T-helper 2 cell treated with Interferon-gamma antibody and Interleukin-4, amounts not matched to agents 5 μg/mL and 100 μg/mL, for 36 hours (primary cell): ENCODE measurements at regions not wholly inside any gene's neighbourhood (a gene's known extent, or its start where the extent isn't known, plus 50 kb on each side); places are given as distances from the start of the nearest gene placed in this dataset.

Experiments
- DNase-seq: peaks from one replicate; pipeline ENCODE4 v3.0.0; 2021; ENCODE audit warnings: low spot score
- H3K27ac Mint-ChIP-seq: one replicate; pipeline ENCODE4 v1.8.0; 2021; ENCODE audit warnings: mild to moderate bottlenecking, mixed read lengths
- H3K27me3 Mint-ChIP-seq: one replicate; pipeline ENCODE4 v1.8.0; 2021; ENCODE audit warnings: low read depth, mixed read lengths
- H3K36me3 Mint-ChIP-seq: one replicate; pipeline ENCODE4 v1.8.0; 2021; ENCODE audit warnings: low read depth, mixed read lengths
- H3K4me1 Mint-ChIP-seq: one replicate; pipeline ENCODE4 v1.8.0; 2021; ENCODE audit warnings: low read depth, mixed read lengths
- H3K4me3 Mint-ChIP-seq: one replicate; pipeline ENCODE4 v1.8.0; 2022; ENCODE audit warnings: mild to moderate bottlenecking, moderate library complexity, mixed read lengths
- H3K9me3 Mint-ChIP-seq: one replicate; pipeline ENCODE4 v1.8.0; 2021; ENCODE audit warnings: mixed read lengths

DNA sequence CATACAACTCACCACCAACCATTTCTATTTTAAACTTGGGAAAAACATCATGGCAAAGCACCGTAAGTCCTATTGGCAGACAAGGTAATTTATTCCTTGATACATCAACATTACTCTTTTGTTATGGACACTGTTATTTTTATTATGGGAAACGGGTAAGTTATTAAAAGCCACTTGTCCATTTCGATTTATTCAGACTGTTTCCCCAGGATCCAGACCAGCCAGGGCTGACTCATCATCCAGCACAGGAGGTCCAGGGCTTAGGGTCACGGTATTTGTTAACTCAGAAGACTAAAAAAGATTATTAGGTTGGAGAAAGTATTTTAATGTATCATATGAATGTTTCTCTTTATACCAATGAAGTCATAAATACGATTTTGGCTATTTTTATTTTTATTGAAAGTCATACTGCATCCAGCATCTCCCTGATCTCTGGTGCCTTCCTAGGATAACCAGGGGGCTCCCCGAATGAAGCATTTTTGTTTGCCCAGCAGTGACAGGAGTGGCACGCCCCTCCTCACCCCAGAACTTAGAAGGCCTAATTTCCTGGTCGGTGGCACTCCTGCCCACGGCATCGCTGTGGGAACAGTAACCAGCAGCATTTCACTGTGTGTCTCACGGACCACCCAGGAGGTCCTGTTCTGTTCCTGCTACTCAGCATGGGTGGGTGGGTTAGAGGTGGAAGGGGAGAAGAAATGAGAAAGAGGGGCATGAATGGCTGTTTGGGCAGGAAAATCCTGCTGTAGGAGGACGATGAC lies 446.1 kb downstream of the EIPR1 start:
- Mint-ChIP-seq H3K4me1 (peaks cover 7% of the 10 kb centered on the region), H3K36me3 (no peaks in the 10 kb centered on the region), H3K27ac (no peak overlapping the region), H3K4me3 (no peak overlapping the region), H3K9me3 (peaks cover 13% of the 10 kb centered on the region), H3K27me3 (no peaks in the 10 kb centered on the region)
- no peak for DNase-seq

DNA sequence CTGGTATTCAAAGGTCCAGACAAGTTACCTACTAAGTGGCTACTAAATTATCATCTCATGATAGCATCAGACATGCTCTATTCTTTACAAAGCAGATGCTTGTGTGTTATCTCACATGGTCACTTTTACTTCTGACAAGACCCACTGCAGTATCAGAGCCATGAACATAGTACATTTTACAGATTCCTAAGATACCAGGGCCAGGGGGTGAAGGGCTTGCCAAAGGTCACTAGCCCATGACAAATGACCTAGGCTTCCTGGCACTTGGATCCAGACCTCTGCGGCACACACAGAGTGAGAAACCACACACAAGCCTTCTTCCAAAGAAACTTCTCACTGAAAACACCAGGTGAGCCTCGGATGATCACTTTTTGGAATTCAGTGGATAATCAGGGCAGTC lies 446.8 kb downstream of the EIPR1 start:
- H3K4me1 Mint-ChIP-seq: peaks cover 13% of the 10 kb centered on the region
- H3K4me3 Mint-ChIP-seq: no peak overlapping the region
- no peak overlapping the region for H3K27ac Mint-ChIP-seq
- no peaks in the 10 kb centered on the region for H3K36me3 Mint-ChIP-seq
- no peak for DNase-seq
- H3K9me3 Mint-ChIP-seq: peaks cover 13% of the 10 kb centered on the region
- H3K27me3 Mint-ChIP-seq: no peaks in the 10 kb centered on the region

DNA sequence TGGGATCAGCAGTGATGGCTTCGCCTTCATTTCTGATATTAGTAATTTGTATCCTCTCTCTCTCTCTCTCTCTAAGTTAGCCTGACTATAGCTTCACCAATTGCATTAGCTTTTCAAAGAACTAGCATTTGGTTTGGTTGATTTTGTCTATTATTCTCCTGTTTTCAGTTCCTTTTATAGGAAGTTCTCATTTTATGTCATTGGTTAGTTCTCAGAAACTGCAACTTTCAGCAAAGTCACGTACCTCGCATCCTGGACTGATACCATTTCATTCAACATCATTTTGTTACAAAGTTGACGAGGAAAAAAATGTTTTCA lies 450.8 kb downstream of the EIPR1 start:
- H3K36me3 Mint-ChIP-seq: no peaks in the 10 kb centered on the region
- peaks cover 13% of the 10 kb centered on the region for H3K9me3 Mint-ChIP-seq
- no peak for DNase-seq
- H3K4me3 Mint-ChIP-seq: peak overlapping the region; percentile 49
- peaks cover 13% of the 10 kb centered on the region for H3K4me1 Mint-ChIP-seq
- H3K27me3 Mint-ChIP-seq: no peaks in the 10 kb centered on the region
- H3K27ac Mint-ChIP-seq: peak overlapping the region; percentile 49

DNA sequence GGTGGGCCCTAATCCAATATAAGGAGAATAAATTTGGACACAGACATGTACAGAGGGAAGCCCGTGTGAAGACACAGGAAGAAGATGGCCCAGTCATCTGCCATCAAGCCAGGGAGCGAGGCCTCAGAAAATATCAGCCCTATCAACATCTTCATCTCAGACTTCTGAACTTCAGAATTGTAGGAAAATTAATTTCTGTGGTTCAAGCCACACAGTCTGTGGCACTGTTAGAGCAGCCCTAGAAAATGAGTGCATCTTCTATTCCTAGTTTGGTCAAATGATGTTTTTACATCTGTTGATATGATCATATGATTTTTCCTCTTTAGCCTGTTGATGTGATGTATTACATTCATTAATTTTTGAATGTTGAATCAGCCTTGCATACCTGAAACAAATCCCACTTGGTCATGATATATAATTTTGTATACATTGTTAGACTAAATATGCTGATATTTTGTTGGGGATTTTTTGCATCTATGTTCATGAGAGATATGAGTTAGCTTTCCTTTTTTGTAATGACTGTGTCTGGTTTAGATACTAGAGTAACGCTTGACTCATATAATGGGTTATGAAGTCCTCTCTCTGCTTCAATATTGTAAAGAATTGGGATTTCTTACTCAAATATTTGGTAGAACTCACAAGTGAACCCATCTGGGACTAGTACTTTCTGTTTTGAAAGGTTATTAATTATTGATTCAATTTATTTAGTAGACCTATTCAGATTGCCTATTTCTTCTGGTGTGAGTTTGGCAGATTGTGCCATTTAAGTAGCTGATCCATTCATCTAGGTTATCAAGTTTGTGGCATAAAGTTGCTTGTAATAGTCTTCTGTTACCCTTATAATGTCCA lies 451.4 kb downstream of the EIPR1 start:
- H3K4me3 Mint-ChIP-seq: peak overlapping the region; percentile 49
- H3K9me3 Mint-ChIP-seq: peaks cover 13% of the 10 kb centered on the region
- no peaks in the 10 kb centered on the region for H3K36me3 Mint-ChIP-seq
- no peak for DNase-seq
- H3K27ac Mint-ChIP-seq: peak overlapping the region; percentile 49
- no peaks in the 10 kb centered on the region for H3K27me3 Mint-ChIP-seq
- H3K4me1 Mint-ChIP-seq: peaks cover 13% of the 10 kb centered on the region

GRCh38 chr2:2922156-2922555 lies 455.5 kb downstream of the EIPR1 start:
- Mint-ChIP-seq H3K27ac (no peak overlapping the region), H3K4me1 (peaks cover 11% of the 10 kb centered on the region), H3K36me3 (no peaks in the 10 kb centered on the region), H3K4me3 (no peak overlapping the region), H3K9me3 (no peaks in the 10 kb centered on the region), H3K27me3 (no peaks in the 10 kb centered on the region)
- DNase-seq: no peak

DNA sequence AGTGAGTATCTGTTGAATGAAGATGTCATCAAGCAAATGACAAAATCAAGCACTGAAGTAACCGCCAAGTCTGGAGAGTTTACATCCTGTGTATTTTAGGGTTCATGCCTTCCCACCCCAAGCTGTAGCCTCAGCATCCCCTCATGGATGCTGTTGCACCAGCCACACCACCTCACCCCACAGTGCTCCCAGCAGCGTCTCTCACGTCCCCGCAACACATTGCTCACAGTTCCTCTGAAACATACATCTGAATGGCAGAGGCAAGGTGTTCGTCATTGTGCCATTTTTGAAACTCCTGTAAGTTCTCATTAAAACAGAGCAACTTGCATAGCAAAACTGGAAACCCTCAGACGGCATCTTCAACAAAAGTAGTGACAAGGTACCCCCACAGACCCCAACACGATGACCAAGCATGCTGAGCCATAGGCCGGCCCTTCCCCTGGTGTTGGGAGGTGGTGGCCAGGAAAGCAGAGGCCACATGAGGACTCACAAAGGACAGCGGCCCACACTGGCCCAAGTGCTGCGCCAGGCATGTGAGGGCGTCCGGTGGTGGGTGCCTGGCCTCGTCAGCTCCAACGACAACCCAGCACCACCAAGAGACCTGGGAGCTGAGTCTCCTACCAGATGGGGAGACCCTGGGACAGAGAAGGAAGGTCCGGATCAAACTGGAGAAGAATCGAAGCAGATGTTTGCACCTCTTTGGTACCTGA lies 456.5 kb downstream of the EIPR1 start:
- Mint-ChIP-seq H3K4me1 (peaks cover 2% of the 10 kb centered on the region), H3K9me3 (no peaks in the 10 kb centered on the region), H3K27me3 (no peaks in the 10 kb centered on the region), H3K36me3 (no peaks in the 10 kb centered on the region), H3K4me3 (no peak overlapping the region), H3K27ac (no peak overlapping the region)
- DNase-seq: no peak

DNA sequence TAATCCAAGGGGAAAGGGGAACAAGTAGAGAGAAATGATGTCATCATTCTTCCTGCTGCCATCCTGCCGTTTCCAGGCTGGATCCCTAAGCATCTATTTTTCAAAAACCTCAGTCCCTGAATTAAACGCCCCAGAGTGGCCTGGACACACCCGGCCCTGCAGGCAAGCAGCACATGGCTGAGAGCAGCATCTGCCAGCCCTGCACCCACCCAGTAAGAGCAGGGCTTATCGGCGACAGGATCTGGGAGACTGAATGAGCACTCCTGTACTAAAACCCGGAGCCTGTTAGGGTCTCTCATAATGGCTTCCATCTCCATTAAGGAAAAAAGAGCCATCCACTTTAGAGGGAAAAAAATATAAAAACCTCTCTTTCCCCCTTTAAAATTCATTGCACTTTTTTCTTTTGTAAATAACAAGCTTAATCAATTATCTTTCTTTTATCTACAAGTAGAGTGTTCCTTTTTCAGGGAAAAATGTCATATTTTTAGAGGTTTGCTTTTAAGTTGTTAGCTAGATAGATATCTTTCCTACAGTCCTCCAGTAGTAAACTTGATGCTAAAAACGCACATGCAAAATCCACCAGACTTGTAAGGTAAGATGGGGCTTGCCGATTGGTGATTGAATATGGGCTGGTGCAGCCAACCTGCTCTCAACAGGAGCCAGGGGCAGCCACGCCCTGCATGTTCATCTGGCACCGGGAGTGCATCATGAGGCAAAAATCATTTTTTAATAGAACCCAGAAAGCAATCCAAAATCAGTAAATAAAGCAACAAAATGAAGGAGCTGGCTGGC lies 457.8 kb downstream of the EIPR1 start:
- DNase-seq: no peak

GRCh38 chr2:2919026-2919425 lies 458.6 kb downstream of the EIPR1 start:
- Mint-ChIP-seq H3K4me3 (no peak overlapping the region), H3K27ac (no peak overlapping the region), H3K9me3 (no peaks in the 10 kb centered on the region), H3K4me1 (no peaks in the 10 kb centered on the region), H3K27me3 (no peaks in the 10 kb centered on the region), H3K36me3 (no peaks in the 10 kb centered on the region)
- DNase-seq: no peak

More for the DNA sequence above, 457.8 kb downstream of the EIPR1 start:
- Mint-ChIP-seq H3K9me3 (no peaks in the 10 kb centered on the region), H3K27ac (no peak overlapping the region), H3K4me3 (no peak overlapping the region), H3K27me3 (no peaks in the 10 kb centered on the region), H3K4me1 (no peaks in the 10 kb centered on the region), H3K36me3 (no peaks in the 10 kb centered on the region)

- H3K4me3 Mint-ChIP-seq: no peak overlapping the region
- no peak for DNase-seq
- H3K9me3 Mint-ChIP-seq: no peaks in the 10 kb centered on the region
- no peak overlapping the region for H3K27ac Mint-ChIP-seq
- no peaks in the 10 kb centered on the region for H3K4me1 Mint-ChIP-seq
- no peaks in the 10 kb centered on the region for H3K36me3 Mint-ChIP-seq
- no peaks in the 10 kb centered on the region for H3K27me3 Mint-ChIP-seq
These were observed 461.0 kb downstream of the EIPR1 start for GRCh38 chr2:2916621-2917020.

DNA sequence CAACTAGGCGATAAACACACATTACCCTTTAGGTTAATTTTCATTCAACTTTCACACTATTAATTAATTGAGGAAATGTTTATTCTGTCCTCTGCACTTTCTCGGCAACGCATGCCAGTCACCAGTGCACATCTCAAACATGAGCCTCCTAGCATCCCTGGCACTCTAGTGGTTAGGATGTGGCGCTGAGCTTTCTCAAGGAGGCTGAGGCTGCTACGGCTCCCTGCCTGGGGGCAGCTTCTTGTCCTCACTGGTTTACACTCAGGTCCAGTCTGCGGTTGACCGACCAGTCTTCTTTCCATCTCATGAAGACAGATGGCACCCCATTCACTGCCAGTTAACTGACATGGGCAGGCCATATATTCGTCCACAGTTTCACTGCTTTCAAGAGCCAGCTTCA lies 463.4 kb downstream of the EIPR1 start:
- Mint-ChIP-seq H3K36me3 (no peaks in the 10 kb centered on the region), H3K27me3 (no peaks in the 10 kb centered on the region), H3K9me3 (no peaks in the 10 kb centered on the region), H3K27ac (no peak overlapping the region), H3K4me1 (no peaks in the 10 kb centered on the region), H3K4me3 (no peak overlapping the region)
- no peak for DNase-seq

- Mint-ChIP-seq H3K9me3 (no peaks in the 10 kb centered on the region), H3K27ac (no peak overlapping the region), H3K4me3 (no peak overlapping the region), H3K36me3 (no peaks in the 10 kb centered on the region), H3K27me3 (no peaks in the 10 kb centered on the region), H3K4me1 (no peaks in the 10 kb centered on the region)
- DNase-seq: no peak
These were observed 464.0 kb downstream of the EIPR1 start for GRCh38 chr2:2913601-2914120.

DNA sequence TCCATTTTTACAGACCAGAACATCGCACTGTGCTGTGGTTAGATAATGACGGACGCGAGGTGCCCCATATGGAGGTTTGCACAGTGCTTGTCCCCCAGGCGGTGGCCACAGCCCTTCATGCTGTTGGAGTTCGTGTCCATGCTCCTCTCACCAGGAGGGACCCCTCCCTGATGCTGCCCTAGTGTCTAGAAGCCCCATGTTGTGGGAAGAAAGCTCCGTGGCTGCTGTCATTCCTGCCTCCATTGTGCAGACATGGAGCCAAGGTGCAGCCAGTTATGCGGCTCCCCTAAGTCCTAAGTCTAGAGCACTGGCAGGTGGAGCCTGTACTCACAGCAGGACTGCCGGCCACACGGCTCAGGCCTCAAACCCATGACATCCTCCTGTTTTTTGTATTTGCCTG lies 464.9 kb downstream of the EIPR1 start:
- H3K4me1 Mint-ChIP-seq: no peaks in the 10 kb centered on the region
- H3K36me3 Mint-ChIP-seq: no peaks in the 10 kb centered on the region
- no peak for DNase-seq
- H3K27me3 Mint-ChIP-seq: no peaks in the 10 kb centered on the region
- no peaks in the 10 kb centered on the region for H3K9me3 Mint-ChIP-seq
- H3K27ac Mint-ChIP-seq: no peak overlapping the region
- no peak overlapping the region for H3K4me3 Mint-ChIP-seq

DNA sequence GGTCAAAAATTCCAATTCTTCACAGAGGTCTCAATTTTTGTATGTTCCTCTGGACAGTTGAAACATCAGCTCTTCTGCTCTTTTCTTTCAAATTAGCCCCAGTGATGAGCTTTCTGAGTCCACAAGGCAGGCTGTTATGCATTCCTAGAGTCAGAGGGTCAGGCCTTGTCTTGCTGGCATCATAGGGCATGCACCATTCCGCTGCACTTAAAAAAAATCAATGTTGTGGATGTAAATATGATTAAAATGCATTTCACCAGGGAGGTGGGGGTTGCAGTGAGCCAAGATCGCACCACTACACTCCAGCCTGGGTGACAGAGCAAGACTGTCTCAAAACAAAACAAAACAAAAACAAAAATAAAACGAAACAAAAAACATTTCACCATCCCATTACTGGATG lies 465.3 kb downstream of the EIPR1 start:
- Mint-ChIP-seq H3K4me1 (no peaks in the 10 kb centered on the region), H3K9me3 (no peaks in the 10 kb centered on the region)

More for the DNA sequence above, 465.3 kb downstream of the EIPR1 start:
- Mint-ChIP-seq H3K4me3 (no peak overlapping the region), H3K36me3 (no peaks in the 10 kb centered on the region), H3K27me3 (no peaks in the 10 kb centered on the region), H3K27ac (no peak overlapping the region)
- no peak for DNase-seq
